ENCODE measurements at regions not wholly inside any gene's neighbourhood (a gene's known extent, or its start where the extent isn't known, plus 50 kb on each side); places are given as distances from the start of the nearest gene placed in this dataset.

DNA sequence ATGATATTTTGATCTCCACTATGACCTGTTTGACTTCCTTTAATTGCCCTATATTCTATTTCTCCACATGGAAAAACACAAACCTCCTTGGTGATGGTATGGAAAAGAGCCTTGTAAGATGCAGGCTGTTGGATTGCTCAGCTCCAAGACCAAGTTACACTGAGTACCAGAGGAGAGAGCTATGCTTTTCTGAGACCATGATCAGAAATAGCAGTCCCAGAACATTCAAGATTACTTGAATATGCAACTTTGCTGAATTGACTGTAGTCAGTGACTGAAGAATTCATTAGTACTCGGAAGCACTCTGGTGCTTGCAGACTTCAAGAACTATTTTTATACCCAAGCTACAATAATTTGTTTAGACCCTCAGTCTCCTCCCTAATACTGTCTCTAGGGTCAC, 310.6 kb upstream of the FSIP2 start:
- TF ChIP-seq POLR2A (IDR thresholded peaks at IDR 0.05) (no peak), POLR2AphosphoS5 (IDR thresholded peaks at IDR 0.05) (no peak)
- TF ChIP-seq, protein P1, sequence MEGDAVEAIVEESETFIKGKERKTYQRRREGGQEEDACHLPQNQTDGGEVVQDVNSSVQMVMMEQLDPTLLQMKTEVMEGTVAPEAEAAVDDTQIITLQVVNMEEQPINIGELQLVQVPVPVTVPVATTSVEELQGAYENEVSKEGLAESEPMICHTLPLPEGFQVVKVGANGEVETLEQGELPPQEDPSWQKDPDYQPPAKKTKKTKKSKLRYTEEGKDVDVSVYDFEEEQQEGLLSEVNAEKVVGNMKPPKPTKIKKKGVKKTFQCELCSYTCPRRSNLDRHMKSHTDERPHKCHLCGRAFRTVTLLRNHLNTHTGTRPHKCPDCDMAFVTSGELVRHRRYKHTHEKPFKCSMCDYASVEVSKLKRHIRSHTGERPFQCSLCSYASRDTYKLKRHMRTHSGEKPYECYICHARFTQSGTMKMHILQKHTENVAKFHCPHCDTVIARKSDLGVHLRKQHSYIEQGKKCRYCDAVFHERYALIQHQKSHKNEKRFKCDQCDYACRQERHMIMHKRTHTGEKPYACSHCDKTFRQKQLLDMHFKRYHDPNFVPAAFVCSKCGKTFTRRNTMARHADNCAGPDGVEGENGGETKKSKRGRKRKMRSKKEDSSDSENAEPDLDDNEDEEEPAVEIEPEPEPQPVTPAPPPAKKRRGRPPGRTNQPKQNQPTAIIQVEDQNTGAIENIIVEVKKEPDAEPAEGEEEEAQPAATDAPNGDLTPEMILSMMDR (IDR thresholded peaks at IDR 0.05), result no peak

All from stomach (tissue), 4 donors.